ENCODE measurements at regions not wholly inside any gene's neighbourhood (a gene's known extent, or its start where the extent isn't known, plus 50 kb on each side); places are given as distances from the start of the nearest gene placed in this dataset.
A peak's percentile ranks its signal among the peaks of the same experiment; 100 is the strongest.

DNA sequence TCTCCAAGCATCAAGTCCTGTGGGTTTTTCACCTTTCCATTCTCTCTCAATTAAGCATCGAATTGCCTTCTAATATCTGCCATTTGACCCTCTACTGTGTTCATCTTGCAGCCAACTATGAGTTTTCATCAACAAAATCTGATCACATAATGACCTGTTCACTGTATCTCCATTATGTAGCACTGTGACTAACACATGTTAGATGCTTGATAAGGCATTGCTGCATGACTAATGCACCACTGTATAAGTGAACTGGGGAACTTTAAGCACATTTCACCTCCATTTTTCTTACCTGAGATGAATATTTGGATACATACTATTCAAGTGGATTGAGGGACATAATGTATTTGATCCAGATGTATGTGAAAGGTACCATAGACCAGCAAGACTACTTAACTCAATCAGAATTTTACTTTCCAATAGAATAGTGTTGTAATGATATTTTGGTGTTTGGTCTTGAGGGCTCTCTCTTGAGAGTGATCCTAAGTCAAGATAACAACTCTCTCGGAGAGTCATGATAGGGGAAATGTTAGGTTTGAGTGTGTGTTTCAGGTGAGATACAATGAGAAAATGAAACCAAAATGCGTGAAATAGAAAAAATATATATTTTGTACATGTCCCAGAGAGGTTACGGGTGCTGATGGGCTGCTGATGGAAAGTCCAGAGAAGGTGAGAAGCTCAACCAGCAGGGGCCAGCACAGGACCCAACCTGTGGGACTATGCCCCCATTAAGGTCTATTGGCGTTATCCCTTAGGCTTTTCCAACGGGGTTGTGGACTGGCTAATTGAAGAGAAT lies 60.2 kb upstream of the HS3ST1 start:
- H3K27me3 ChIP-seq: no peaks in the 10 kb centered on the region
- ATAC-seq (no peak), DNase-seq (no peak)
- no peaks in the 10 kb centered on the region for H3K4me1 ChIP-seq
- no peak overlapping the region for H3K4me3 ChIP-seq
- H3K27ac ChIP-seq: no peak overlapping the region
- no peaks in the 10 kb centered on the region for H3K36me3 ChIP-seq
- intact Hi-C loops (cut with DNase I): no loop called here
- TF ChIP-seq, protein P1, sequence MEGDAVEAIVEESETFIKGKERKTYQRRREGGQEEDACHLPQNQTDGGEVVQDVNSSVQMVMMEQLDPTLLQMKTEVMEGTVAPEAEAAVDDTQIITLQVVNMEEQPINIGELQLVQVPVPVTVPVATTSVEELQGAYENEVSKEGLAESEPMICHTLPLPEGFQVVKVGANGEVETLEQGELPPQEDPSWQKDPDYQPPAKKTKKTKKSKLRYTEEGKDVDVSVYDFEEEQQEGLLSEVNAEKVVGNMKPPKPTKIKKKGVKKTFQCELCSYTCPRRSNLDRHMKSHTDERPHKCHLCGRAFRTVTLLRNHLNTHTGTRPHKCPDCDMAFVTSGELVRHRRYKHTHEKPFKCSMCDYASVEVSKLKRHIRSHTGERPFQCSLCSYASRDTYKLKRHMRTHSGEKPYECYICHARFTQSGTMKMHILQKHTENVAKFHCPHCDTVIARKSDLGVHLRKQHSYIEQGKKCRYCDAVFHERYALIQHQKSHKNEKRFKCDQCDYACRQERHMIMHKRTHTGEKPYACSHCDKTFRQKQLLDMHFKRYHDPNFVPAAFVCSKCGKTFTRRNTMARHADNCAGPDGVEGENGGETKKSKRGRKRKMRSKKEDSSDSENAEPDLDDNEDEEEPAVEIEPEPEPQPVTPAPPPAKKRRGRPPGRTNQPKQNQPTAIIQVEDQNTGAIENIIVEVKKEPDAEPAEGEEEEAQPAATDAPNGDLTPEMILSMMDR (IDR thresholded peaks at IDR 0.05): no peak
- H3K9me3 ChIP-seq: no peaks in the 10 kb centered on the region

GRCh38 chr4:11487868-11488544 lies 59.3 kb upstream of the HS3ST1 start:
- H3K9me3 ChIP-seq: no peaks in the 10 kb centered on the region
- intact Hi-C loops (cut with DNase I): no loop called here
- DNase-seq: no peak
- no peaks in the 10 kb centered on the region for H3K36me3 ChIP-seq
- no peak overlapping the region for H3K27ac ChIP-seq
- H3K27me3 ChIP-seq: no peaks in the 10 kb centered on the region
- TF ChIP-seq, protein P1 (IDR thresholded peaks at IDR 0.05): no peak
- no peak overlapping the region for H3K4me3 ChIP-seq
- no peaks in the 10 kb centered on the region for H3K4me1 ChIP-seq
- peak; percentile 60 for ATAC-seq

DNA sequence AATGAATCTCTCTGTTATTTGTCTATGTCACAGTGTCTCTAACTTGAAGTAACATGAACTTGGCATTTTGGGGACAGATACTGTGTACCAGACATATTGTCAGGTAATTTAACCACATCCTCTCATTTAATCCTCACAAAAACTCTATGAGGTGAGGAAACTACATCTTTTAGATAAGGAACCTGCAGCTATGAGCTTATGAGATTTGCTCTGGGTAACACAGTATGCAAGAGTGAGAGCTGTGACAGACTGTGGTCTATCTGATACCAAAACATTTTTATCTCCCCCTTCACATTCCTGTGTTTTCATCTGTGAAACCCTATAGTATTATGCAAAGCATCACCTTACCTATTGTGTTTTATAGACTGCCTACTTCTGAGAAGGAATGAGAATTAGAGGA lies 58.4 kb upstream of the HS3ST1 start:
- TF ChIP-seq, protein P1 (IDR thresholded peaks at IDR 0.05): no peak
- ATAC-seq (no peak), DNase-seq (no peak)
- Histone ChIP-seq H3K27ac (no peak overlapping the region), H3K4me3 (no peak overlapping the region), H3K27me3 (no peaks in the 10 kb centered on the region), H3K9me3 (no peaks in the 10 kb centered on the region), H3K4me1 (no peaks in the 10 kb centered on the region), H3K36me3 (no peaks in the 10 kb centered on the region)
- intact Hi-C loops (cut with DNase I): no loop called here

DNA sequence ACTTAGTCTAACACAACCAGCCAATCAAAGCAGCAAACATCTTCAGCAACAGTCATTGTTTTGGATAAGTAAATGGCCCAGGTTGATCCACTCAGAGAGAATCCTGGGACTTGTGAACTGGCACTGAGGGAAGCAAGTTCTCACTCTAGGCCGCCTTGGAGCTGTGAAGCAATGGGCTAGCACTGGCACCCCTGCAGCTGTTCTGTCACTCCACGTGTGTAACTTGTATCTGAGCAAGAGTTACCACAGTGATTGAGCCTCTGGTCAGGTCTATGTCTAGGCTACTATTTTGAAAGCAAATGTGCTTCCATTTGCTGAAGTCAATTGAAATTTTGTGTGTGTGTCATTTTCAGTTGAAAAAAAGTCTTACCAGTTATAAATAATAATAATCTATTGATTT lies 57.2 kb upstream of the HS3ST1 start:
- no peaks in the 10 kb centered on the region for H3K9me3 ChIP-seq
- no peak overlapping the region for H3K4me3 ChIP-seq
- intact Hi-C loops (cut with DNase I): no loop called here
- no peaks in the 10 kb centered on the region for H3K4me1 ChIP-seq
- TF ChIP-seq, protein P1 (IDR thresholded peaks at IDR 0.05): no peak
- no peak for DNase-seq
- no peak for ATAC-seq
- H3K27me3 ChIP-seq: no peaks in the 10 kb centered on the region
- no peak overlapping the region for H3K27ac ChIP-seq
- H3K36me3 ChIP-seq: no peaks in the 10 kb centered on the region

GRCh38 chr4:11484531-11484930 lies 55.8 kb upstream of the HS3ST1 start:
- H3K4me1 ChIP-seq: no peaks in the 10 kb centered on the region
- no peaks in the 10 kb centered on the region for H3K9me3 ChIP-seq
- H3K27ac ChIP-seq: no peak overlapping the region
- no peak overlapping the region for H3K4me3 ChIP-seq
- no peak for ATAC-seq
- intact Hi-C loops (cut with DNase I): no loop called here
- no peaks in the 10 kb centered on the region for H3K27me3 ChIP-seq
- H3K36me3 ChIP-seq: no peaks in the 10 kb centered on the region
- TF ChIP-seq, protein P1 (IDR thresholded peaks at IDR 0.05): no peak
- DNase-seq: no peak

Measured in upper lobe of right lung (tissue), 1 donor.